ENCODE measurements at regions not wholly inside any gene's neighbourhood (a gene's known extent, or its start where the extent isn't known, plus 50 kb on each side); places are given as distances from the start of the nearest gene placed in this dataset.

GRCh38 chr6:134669485-134669884, 280.4 kb downstream of the ALDH8A1 start:
- no peak for TF ChIP-seq CTCF (conservative IDR thresholded peaks at IDR 0.05; ENCODE audit: low read depth, low read length)
- Histone ChIP-seq H3K4me2 (no peak overlapping the region), H3K27me3 (ENCODE audit: insufficient read depth, low read depth) (no peaks in the 10 kb centered on the region), H3K4me1 (ENCODE audit: low read depth, poor library complexity, severe bottlenecking) (no peaks in the 10 kb centered on the region), H4K20me1 (ENCODE audit: insufficient read depth) (no peaks in the 10 kb centered on the region), H3K9ac (no peak overlapping the region), H3K27ac (no peak overlapping the region), H2AFZ (ENCODE audit: low read depth) (no peak overlapping the region), H3K4me3 (IDR thresholded peaks at IDR 0.05; ENCODE audit: insufficient read depth, low read depth, low read length) (no peak overlapping the region), H3K36me3 (ENCODE audit: insufficient read depth) (no peaks in the 10 kb centered on the region), H3K79me2 (ENCODE audit: insufficient read depth, low read depth) (no peaks in the 10 kb centered on the region)

- Histone ChIP-seq H3K9ac (no peak overlapping the region), H3K4me2 (no peak overlapping the region), H3K27me3 (ENCODE audit: insufficient read depth, low read depth) (no peaks in the 10 kb centered on the region)
Observed at GRCh38 chr6:134667111-134667510, 282.8 kb downstream of the ALDH8A1 start.

GRCh38 chr6:134666125-134666524, 283.8 kb downstream of the ALDH8A1 start:
- Histone ChIP-seq H4K20me1 (ENCODE audit: insufficient read depth) (no peaks in the 10 kb centered on the region), H3K36me3 (ENCODE audit: insufficient read depth) (no peaks in the 10 kb centered on the region), H3K27me3 (ENCODE audit: insufficient read depth, low read depth) (no peaks in the 10 kb centered on the region), H3K4me2 (no peak overlapping the region), H2AFZ (ENCODE audit: low read depth) (no peak overlapping the region), H3K27ac (no peak overlapping the region), H3K4me1 (ENCODE audit: low read depth, poor library complexity, severe bottlenecking) (no peaks in the 10 kb centered on the region), H3K4me3 (IDR thresholded peaks at IDR 0.05; ENCODE audit: insufficient read depth, low read depth, low read length) (no peak overlapping the region), H3K9ac (no peak overlapping the region), H3K79me2 (ENCODE audit: insufficient read depth, low read depth) (no peaks in the 10 kb centered on the region)
- no peak for TF ChIP-seq CTCF (conservative IDR thresholded peaks at IDR 0.05; ENCODE audit: low read depth, low read length)

More at GRCh38 chr6:134667111-134667510, 282.8 kb downstream of the ALDH8A1 start:
- Histone ChIP-seq H3K36me3 (ENCODE audit: insufficient read depth) (no peaks in the 10 kb centered on the region), H3K4me1 (ENCODE audit: low read depth, poor library complexity, severe bottlenecking) (no peaks in the 10 kb centered on the region), H2AFZ (ENCODE audit: low read depth) (no peak overlapping the region), H3K4me3 (IDR thresholded peaks at IDR 0.05; ENCODE audit: insufficient read depth, low read depth, low read length) (no peak overlapping the region), H3K27ac (no peak overlapping the region), H3K79me2 (ENCODE audit: insufficient read depth, low read depth) (no peaks in the 10 kb centered on the region), H4K20me1 (ENCODE audit: insufficient read depth) (no peaks in the 10 kb centered on the region)
- no peak for TF ChIP-seq CTCF (conservative IDR thresholded peaks at IDR 0.05; ENCODE audit: low read depth, low read length)

- Histone ChIP-seq H3K4me1 (ENCODE audit: low read depth, poor library complexity, severe bottlenecking) (no peaks in the 10 kb centered on the region), H3K27ac (no peak overlapping the region), H3K4me3 (IDR thresholded peaks at IDR 0.05; ENCODE audit: insufficient read depth, low read depth, low read length) (no peak overlapping the region), H3K4me2 (no peak overlapping the region), H4K20me1 (ENCODE audit: insufficient read depth) (no peaks in the 10 kb centered on the region), H3K79me2 (ENCODE audit: insufficient read depth, low read depth) (no peaks in the 10 kb centered on the region), H3K9ac (no peak overlapping the region), H3K36me3 (ENCODE audit: insufficient read depth) (no peaks in the 10 kb centered on the region), H3K27me3 (ENCODE audit: insufficient read depth, low read depth) (no peaks in the 10 kb centered on the region), H2AFZ (ENCODE audit: low read depth) (no peak overlapping the region)
- no peak for TF ChIP-seq CTCF (conservative IDR thresholded peaks at IDR 0.05; ENCODE audit: low read depth, low read length)
Observed at GRCh38 chr6:134665029-134665723, 284.7 kb downstream of the ALDH8A1 start.

Measured in KMS-11 (cell line).